ENCODE measurements at regions not wholly inside any gene's neighbourhood (a gene's known extent, or its start where the extent isn't known, plus 50 kb on each side); places are given as distances from the start of the nearest gene placed in this dataset.

DNA sequence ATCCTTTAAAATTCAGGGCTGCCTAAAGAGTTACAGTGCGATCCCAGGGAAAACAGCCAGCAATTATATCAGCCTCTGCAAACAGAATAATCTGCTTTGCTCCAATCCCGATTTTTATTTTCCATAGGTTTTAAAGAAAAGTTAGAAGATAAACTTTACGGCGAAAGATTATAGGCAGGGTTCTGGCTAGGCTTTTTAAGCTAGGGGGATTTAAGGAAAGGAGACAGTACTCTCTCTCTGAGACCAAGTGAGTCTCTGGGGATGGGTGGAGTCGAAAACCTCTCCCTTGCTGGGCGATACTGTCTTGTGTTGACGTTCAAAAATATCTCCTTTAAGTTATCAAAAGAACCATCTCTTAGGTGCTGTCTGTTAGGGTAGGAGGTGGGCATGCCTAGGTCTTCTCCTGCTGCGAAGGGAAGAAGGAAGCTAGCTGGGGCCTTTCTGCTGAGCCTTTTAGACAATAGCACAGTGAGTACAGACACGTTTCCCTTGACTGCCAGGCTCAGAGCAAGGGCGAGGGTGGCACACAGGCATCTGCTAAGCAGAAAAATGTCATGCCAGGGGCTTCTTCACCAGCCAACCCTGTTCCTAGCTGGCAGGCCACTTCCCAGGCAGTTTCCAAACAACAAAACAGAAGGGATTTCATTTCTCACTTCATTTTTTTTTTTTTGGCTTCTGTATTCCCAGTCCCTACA, 167.9 kb upstream of the MAF start:
- peak; percentile 30 for DNase-seq

DNA sequence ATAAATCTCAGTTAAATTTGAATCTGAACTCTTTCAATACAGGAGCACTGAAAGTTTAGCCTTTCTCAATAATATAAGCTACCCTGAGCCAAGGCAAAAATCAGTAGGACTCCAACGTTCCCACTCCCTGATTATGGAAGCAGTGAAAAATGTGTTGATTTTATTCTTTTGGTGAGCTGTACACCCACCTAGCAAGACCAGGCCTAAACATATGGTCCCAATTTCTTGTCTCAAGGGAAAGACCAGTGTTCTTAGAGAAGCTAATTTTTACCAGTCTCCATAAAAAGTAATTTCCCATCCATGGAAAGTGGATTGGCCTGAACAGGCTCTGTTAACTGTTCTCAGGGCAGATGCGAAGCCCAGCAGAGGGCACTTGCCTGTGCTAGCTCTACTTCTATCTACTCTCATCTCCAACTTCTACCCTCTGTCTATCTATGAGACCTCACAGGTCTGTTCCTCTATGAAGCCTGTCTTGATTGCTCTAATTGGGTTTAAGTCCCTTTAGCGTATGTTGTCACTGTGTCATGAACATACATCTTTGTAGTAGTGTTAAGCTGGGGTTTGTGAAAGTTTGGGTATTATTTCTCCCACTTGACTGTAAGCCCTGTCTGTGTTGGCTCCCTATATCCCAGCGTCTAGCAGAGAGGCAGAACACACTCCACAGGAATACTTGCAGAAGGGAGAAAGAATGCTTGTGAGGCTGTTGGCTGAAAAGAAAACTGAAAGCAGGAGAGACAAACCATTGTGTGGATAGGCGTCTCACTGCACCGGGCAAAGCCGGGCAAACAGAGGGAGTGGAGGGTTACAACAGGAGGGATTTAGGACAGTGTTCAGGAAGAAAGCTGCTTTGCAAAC, 167.1 kb upstream of the MAF start:
- DNase-seq: peak; percentile 51

DNA sequence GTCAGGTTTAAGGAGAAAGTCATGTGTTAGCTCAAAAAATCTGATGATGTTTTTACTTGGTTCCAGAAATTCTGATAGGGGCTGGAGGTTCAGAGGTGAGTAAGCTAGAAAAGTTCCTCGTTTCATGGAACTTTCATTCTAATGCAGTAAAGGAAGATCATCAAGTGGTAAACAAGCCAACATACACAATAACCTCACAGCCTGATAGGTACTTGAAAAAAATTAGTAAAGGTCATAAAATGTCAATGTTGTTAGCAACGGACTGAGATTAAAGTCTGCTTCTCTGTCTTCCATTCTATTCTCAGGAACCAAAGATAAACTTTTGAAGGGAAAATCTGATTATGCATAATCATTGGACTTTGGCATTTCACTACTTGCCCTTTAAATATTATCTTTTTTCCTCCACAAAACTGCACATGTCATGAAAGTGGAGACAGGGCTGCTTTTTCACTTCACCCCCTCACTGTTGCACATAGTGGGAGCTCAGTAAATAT, 165.4 kb upstream of the MAF start:
- no peak for DNase-seq

DNA sequence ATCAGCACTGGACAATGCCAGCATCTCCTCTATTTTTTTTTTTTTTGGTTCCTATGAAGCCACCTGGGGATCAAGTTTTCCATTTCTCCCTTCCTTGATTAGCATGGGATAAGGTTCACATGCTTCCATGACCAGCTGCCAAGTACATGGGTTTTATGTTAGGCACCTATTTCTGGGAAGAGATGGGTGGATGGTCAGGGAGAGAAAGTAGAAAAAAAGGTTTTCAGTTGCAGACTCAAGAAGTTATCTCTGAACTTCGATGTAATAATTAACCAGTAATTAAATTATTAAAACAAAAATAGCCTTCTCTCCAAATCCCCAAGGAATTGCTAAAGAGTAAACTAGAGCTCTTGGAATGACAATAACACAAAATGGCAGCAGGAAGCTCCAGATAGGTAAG, 164.9 kb upstream of the MAF start:
- DNase-seq: no peak

DNA sequence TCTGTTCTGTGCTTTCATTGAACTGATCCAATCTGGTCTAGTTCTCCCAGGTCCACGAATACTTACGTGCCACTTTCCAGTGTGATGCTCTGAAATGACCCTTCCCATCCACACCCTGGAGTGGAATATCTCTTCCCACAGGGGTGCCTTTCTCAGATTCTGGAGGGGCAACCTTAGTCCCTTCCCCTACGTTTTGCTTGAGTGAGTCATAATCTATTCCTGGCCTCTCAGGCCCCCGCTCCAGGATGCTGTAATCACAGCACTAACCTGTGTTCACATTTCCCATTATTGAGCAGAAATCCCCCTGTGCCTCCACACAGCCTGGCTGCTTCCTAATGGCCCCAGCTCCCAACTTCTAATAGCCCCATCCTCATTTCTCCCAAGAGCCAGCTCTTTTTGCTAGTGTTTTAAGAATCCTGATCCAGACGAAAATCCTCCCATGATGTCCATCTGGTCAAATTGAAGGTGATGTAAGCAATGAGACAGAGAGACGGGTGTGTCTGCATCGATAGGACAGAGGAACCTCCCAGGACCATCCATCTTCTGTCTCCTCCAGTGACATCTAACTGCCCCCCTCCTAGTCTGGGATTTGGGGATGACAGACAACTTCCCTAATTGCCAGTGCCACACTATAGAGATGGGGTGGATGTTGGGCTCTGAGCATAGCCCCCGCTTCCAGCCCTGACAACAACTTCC, 164.0 kb upstream of the MAF start:
- DNase-seq: no peak

DNA sequence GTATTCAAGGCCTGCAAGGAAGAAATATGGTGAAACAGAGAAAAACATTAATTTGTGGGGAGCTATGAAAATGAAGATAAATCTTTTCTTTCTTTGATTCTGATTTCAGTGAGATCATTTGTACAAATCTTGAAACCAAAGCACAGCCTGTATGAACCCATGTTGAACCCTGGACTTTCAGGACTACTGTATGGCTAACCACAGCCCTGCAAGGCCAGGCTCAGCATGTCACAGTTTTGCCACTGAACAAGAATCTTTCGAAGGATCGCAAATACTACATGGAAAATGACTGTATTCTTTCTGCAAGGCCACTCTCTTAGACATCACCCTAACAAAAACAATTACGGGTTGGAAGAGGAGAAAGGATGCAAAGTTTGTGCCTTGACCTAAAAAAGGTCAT, 161.7 kb upstream of the MAF start:
- DNase-seq: no peak

DNA sequence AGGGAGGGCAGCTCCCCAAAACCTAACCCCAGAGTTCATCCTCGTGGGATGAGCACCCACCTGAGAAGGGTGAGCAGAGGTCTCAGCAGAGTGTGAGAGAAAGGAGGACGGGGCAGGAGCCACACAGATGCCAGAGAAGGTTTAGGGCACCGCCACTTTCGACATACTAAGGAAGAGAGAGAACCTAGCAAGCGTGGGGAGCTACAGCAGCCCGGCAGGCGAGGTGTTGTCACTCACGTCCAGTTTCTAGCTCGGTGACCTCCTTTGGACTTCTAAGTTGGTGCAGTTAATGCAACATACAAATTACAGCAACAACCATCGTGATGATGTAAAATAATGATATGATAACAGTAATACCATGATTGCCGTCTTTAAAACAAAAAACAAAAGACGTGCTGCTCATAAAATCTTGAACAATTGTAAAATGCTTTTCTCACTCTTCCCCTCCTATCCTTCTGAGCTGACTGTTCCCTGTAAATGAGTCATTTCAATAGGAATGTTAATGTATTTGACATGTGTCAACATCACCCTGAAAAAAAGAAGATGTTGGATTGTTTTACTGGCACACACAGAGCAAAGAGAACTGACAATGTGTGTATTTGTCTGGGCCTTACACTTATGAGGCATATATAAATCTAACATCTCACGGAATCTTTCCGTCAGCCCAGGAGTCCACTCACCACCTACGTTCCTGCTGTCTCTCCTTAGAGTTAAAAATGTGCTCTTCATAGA, 158.2 kb upstream of the MAF start:
- DNase-seq: no peak

DNA sequence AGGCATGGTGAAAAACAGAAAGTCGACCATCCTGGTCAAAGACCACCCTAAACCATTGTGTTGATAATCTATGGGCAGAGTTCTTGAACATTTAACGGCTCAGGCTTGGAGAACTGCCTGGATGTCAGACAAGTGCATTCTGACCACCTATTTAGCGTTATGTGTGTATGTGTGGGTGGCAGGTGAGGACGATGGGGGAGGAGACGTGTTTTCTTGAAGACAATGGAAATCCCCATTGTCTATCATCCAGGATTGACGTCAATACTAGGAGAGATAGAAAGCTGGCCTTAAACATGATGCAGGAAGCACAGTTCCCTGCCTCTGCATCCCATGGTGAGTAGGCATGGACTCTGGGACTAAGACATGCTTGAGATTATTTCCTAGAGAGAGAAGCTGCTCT, 157.4 kb upstream of the MAF start:
- no peak for DNase-seq

DNA sequence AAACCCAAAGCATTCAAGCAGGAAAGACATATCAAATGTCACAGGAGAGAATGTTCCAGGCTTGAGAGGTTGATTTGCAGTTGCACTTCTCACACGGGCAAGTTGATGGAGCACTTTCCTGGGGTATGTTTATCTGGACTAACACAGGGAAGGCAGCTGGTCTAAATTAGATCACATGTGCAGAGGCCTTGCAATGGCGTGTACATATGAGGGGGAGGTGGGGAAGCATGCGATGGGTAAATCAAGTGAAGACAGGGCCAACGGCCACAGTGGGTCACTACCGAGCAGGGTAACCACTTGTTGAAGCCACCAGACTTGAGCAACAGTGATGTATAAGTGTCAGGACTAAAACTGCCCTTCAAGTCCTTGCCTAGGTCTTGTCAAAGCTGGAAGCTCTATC, 156.6 kb upstream of the MAF start:
- no peak for DNase-seq

DNA sequence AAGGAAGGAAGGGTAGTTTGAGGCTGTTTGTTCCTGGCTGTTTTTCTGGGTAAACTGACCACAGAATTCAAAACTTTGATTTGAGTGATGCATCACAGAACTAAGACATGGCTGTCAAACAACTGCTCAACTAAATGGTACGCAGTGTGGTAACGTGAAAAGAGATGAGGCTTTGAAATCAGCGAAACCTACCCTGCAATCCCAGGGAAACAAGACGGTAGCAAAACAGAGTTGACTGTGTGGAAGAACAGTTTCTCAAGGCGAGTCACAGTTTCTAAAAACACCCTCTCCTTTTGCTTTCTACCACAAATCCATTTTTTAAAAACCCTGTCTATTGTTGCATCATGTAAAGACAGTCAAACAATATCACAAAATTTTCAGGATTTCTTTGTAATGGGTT, 156.0 kb upstream of the MAF start:
- no peak for DNase-seq

DNA sequence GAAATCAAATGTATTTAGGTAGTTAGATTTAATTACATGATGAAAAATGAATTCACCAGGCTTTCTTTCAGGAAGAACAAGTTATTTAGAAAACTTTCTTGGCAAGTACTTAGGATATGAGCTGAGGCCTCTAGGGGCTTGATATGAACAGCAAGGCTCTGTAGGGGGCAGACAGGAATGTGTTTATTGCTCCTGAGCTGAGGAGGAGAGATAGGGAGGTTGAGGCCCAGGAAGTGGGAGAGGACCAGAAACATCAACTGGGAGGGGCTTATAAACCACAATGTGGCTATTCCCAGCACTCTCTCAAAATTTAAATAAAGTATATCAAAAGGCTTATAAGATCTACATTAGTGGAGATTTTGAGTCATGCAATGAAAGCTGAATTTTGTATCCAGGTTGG, 154.0 kb upstream of the MAF start:
- no peak for DNase-seq

DNA sequence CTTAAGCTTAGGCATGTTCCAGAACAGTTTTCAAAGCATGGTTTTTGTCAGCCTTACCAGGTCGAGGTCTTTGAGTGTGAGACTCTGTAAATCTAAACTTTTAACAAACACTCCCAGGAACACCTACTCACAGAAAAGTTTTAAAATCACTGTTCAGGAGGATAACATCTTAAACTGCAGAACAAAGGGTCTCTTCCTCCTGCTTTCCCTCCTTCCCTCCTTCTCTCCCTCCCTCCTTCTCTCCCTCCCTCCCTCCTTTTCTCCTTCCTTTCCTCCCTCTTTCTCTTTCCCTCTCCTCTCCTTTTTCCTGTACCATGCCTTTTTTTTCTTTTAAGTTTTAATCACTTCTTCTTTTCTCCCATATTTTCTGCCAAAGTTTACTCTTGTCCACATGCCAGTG, 153.5 kb upstream of the MAF start:
- no peak for DNase-seq

DNA sequence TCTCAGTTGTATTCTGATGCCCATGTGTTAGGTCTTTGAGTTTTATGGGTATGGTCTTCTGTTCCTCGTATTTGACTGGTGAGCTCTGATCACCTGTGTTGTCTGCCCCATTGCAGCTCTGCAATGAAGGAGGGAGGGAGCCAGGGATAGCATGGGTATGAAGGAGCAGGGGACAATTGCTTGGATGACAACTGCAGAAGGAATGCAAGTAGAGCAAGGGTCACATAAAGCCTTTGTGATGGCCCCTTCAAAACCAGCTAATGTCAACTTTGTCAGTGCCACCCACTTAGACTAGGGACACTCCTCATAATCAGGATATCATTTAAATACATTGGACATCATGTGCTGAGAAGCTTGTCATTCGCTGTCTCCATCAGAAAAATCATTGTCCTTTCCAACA, 152.7 kb upstream of the MAF start:
- DNase-seq: no peak

DNA sequence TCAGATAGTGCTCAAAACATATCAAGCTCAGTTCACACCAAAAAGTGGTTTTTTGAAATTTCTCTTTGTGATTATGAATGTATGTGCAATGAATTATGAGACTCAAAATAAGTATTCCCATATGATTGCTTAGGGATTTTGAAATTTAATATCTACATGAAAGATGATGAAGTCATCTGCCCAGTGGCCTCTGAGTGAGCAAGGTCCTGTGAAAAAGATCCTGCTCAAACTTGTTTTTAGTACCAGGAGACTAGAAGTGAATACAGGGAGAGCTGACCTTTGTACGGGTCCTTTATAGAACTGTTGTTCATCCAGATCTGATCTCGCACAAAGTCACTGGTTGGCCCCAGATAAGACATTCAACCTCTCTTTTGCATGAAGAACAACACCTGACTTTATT, 151.9 kb upstream of the MAF start:
- no peak for DNase-seq

DNA sequence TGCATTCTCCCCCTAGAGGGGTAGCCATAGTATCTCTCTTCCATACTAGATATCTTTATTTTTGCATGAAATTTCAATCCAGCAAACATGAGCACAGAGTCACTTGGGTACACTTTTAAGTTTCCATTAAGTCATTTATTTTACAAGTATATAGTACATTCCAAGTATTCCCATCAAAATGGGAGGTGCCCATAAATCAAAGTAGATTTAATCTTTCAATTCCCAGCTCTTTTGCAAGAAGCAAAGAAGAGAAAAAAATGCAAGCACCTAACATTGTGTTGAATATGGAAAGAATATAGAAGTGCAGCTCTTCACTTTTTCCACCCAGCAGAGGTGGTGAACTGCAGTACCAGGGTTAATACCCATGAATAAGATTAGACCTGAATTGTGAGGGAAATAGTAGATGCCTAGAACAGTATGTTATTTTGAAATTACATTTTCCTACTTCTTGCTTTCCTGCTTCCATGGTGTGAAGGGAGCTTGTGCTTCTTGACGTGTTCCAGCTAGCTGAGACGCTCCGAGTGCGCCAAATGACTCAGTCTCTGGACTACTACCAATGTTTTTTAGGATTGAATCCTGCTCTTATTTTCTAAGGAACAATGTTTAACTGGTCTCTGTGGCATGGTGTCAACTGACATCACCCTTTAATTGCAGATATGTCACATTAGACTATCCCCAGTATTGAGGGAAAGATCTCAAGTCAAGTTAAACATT, 151.1 kb upstream of the MAF start:
- no peak for DNase-seq

DNA sequence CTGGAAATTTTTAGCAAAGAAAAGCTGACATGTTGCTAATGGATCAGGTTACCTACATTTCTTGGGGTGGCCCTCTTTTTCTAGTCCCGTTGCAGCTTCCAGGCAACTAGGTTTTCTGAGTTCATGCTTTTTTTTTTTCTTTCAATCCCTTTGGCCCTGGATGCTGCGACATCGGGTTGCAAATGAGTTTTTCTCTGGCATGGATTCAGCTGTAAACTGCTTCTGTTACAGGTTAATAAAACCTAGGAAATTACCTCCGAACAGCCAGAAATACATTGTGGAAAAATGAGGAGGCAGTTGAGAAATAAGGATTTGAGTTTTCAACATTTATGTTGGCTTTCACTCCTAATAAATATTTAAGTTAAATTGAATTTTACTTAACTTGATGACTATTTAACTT, 149.8 kb upstream of the MAF start:
- DNase-seq: no peak

DNA sequence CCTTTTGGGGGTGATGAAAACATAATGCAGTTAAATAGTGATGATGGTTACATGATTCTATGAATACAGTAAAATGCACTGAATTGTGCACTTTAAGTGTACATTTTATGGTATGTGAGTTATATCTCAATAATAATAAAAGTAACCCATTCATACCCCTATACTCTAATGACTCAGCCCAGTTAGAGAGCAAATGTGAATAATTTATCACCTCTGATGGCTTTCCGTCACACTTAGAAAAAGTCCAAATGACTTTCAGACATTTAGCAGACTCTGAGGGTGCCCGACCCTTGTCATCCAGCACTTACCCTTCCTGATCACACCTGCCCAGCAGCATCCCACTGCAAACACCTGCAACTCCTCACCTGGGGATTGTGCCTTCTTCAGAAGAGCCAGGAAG, 148.1 kb upstream of the MAF start:
- DNase-seq: no peak

DNA sequence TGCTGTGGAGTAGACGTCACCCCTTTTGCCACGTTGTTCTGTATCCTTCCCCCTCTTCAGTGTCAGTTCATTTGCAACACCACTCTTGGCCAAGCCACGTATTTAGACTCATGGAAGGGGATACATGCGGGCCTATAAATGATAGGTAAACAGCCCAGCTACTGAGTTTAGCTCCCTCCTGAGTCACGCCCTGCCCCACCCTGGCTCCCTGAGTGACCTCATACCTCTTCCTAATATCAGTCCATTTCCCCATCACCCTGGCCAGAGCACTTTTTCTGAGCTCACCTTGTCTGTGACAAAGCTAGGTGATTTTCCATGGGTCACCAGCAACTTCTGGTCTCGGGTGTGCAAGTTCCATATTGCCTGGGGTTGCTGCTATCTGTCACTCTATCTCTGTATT, 147.2 kb upstream of the MAF start:
- DNase-seq: no peak

DNA sequence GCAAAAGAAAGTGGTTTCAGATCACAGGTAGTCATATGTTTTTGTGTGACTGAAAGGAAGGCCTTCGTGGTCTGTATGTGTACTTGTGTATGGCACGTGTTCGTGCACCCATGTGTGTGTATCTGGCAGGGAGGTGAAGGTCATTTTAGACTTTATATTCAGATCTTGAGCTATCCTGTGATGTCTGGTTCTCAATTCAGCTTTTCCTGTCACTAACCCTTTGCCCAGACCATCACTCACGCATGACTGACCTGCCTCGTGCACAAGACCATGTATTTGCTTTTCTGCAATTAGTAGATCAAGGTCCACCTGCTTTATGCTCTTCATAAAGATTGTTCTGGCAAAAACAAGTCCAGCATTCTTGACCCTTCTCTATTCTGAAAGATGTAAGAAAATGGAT, 139.7 kb upstream of the MAF start:
- DNase-seq: peak; percentile 19

DNA sequence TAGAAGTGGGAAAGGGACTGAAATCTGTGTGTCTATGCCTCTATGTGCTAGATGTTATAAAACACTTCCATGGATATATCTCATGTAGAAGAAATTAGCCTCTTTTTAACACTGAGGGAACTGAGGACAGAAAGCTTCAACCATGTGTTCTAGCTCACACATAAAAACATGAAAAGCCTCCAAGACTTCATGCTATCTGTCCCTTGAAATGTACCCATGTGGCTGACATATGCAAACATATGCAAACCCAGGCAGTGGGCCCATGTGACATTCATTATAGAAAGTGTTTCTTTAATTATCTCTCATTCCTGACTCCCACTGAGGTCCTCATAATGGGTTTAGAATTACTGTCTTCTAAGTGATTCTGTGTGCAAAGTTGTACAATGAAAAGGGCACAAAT, 134.7 kb upstream of the MAF start:
- no peak for DNase-seq

DNA sequence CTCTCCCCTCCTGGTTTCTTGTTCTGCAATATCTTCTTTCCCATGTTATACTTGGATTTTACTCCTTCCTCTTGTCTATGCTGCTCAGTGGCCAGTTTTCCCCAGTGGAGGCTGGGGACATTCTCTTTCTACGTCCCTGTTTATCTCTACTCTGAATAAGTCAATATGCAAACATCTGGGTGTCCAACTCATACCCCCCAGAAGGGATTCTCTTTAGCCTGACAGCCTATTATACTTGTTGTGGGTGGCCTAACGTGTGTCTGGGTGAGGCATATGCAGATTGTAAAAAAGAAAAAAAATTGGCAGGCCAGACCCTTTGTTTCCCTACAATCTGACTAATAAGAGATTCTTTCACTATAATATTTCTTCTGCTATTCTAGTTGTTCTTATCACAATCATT, 134.2 kb upstream of the MAF start:
- no peak for DNase-seq

DNA sequence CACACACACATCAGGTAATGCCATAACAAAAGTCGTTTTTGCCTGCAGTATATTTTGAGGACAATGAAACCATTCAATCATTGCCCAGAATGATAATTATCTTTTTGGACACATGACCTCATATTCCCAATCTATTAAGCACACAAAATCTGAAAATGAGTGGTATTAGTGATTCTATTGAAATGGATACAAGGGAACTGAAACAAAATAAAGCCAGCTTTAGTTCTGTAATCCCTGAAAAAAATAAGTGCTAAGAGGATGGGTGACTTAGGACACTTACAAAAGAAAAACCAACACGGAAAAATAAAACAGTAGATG, 128.3 kb upstream of the MAF start:
- no peak for DNase-seq

All from retina (tissue), 1 donor.